ENCODE measurements at regions not wholly inside any gene's neighbourhood (a gene's known extent, or its start where the extent isn't known, plus 50 kb on each side); places are given as distances from the start of the nearest gene placed in this dataset.

DNA sequence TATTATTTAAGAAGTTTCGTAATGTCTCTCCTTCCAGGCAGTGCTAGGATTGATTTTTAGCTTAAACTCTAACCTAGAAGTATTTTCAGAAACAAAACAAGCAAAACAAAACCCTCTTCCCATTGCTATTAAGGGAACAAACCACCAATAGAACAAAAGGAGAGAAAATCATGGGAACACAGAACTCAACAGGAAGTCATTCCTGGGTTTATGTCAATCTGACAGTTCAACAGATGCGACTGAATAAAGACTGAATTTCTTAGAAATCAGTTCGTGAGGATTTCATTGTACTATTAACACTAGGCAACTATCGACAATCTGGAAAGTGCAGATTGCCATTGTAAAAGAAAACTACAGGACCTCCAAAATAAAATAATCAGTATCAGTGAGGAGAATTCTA is 229.1 kb upstream of the SMIM31 start:
- H3K27ac ChIP-seq (ENCODE audit: low read depth, low read length), result no peak overlapping the region
- 74% methylated on average over 4 of the region's 4 CpGs; no CpG with 5 or more reads in 1 of the 2 experiments for WGBS, 2 experiments (ENCODE audit: extremely low coverage in 1 of 2, insufficient coverage in 1 of 2, insufficient read length in 1 of 2, insufficient replicate concordance in 2 of 2, low coverage in 1 of 2, low lambda C conversion rate in 2 of 2, missing lambda C conversion rate in 1 of 2)

More for the DNA sequence above, 229.1 kb upstream of the SMIM31 start:
- H3K4me1 ChIP-seq (replicated peaks in 1 of 4; ENCODE audit: control insufficient read depth in 3 of 4, insufficient read depth in 4 of 4, low read length in 3 of 4), result peaks cover 0 to 21% (median 2%) of the 10 kb centered on the region in 4 experiments; a peak in 2 of 7 replicates
- no peak overlapping the region for H2BK20ac ChIP-seq (ENCODE audit: low read length)
- H2BK5ac ChIP-seq (ENCODE audit: low read depth, low read length), result no peak overlapping the region
- no peak overlapping the region for H3K14ac ChIP-seq (ENCODE audit: insufficient read length)
- no peak overlapping the region for H2BK12ac ChIP-seq (ENCODE audit: low read depth, low read length)
- no peak overlapping the region for H2BK15ac ChIP-seq (ENCODE audit: low read length)
- no peak overlapping the region for H2AK5ac ChIP-seq (ENCODE audit: low read depth, low read length)
- H3K4me3 ChIP-seq (ENCODE audit: extremely low read depth in 1 of 4, insufficient read depth in 2 of 4, low read depth in 3 of 4, low read length in 4 of 4), result no peak overlapping the region
- H3K18ac ChIP-seq (ENCODE audit: extremely low read depth, low read length), result no peak overlapping the region; the same call in 1 of the 2 replicates
- FAIRE-seq (no peak), DNase-seq (ENCODE audit: low read depth in 1 of 2, low spot score in 2 of 2) (no peak)
- H4K5ac ChIP-seq (ENCODE audit: insufficient read length, low read depth, low read length), result no peak overlapping the region
- no peak overlapping the region for H2BK120ac ChIP-seq (replicated peaks; ENCODE audit: low read depth, low read length)
- H3K9me3 ChIP-seq (ENCODE audit: insufficient read depth in 2 of 2, low read depth in 1 of 2, low read length in 1 of 2), result no peaks in the 10 kb centered on the region
- no peaks in the 10 kb centered on the region for H4K20me1 ChIP-seq (replicated peaks in 1 of 2; ENCODE audit: control insufficient read depth in 1 of 2, insufficient read depth in 2 of 2, low read length in 2 of 2)
- H3K9ac ChIP-seq (replicated peaks in 1 of 4; ENCODE audit: extremely low read depth in 1 of 4, low read depth in 3 of 4, low read length in 3 of 4), result no peak overlapping the region
- no peak overlapping the region for H4K8ac ChIP-seq (ENCODE audit: extremely low read depth, insufficient read depth, low read length)
- no peak overlapping the region for H3K56ac ChIP-seq (replicated peaks; ENCODE audit: insufficient read length, low read depth, low read length)
- H3K36me3 ChIP-seq (ENCODE audit: control insufficient read depth in 2 of 4, insufficient read depth in 4 of 4, low read length in 3 of 4), result no peaks in the 10 kb centered on the region
- H2AFZ ChIP-seq (ENCODE audit: low read length), result no peak overlapping the region
- TF ChIP-seq SP2 (IDR thresholded peaks at IDR 0.05; ENCODE audit: low read length) (no peak), RFX5 (IDR thresholded peaks at IDR 0.05; ENCODE audit: borderline replicate concordance, low read depth, low read length) (no peak), SP1 (IDR thresholded peaks at IDR 0.05; ENCODE audit: low read depth, low read length) (no peak), CHD2 (IDR thresholded peaks at IDR 0.05; ENCODE audit: low read length) (no peak), NRF1 (IDR thresholded peaks at IDR 0.05; ENCODE audit: low read depth, low read length) (no peak)
- no peaks in the 10 kb centered on the region for H3K79me1 ChIP-seq (ENCODE audit: low read depth, low read length)
- no peak overlapping the region for H3K4ac ChIP-seq (replicated peaks; ENCODE audit: insufficient read length, low read depth, low read length)
- H3K27me3 ChIP-seq (replicated peaks in 1 of 4; ENCODE audit: control insufficient read depth in 3 of 4, extremely low read depth in 1 of 4, insufficient read depth in 3 of 4, low read length in 3 of 4), result no peaks in the 10 kb centered on the region
- ChIA-PET POLR2A (ENCODE audit: partially characterized antibody) (no interaction called here), CTCF (ENCODE audit: partially characterized antibody) (no interaction called here)
- no peak overlapping the region for H3K4me2 ChIP-seq (ENCODE audit: insufficient read depth in 1 of 2, low read depth in 2 of 2, low read length in 2 of 2)
- no peaks in the 10 kb centered on the region for H3K79me2 ChIP-seq (ENCODE audit: control insufficient read depth in 1 of 2, insufficient read depth in 2 of 2, low read length in 2 of 2)
- no peak overlapping the region for H3K23ac ChIP-seq (ENCODE audit: insufficient read length)
- no peak overlapping the region for H4K91ac ChIP-seq (replicated peaks; ENCODE audit: insufficient read length, low read length)
- H3K23me2 ChIP-seq (ENCODE audit: low read depth, low read length), result no peaks in the 10 kb centered on the region

Data from H1 (cell line).